ENCODE measurements at regions not wholly inside any gene's neighbourhood (a gene's known extent, or its start where the extent isn't known, plus 50 kb on each side); places are given as distances from the start of the nearest gene placed in this dataset.

DNA sequence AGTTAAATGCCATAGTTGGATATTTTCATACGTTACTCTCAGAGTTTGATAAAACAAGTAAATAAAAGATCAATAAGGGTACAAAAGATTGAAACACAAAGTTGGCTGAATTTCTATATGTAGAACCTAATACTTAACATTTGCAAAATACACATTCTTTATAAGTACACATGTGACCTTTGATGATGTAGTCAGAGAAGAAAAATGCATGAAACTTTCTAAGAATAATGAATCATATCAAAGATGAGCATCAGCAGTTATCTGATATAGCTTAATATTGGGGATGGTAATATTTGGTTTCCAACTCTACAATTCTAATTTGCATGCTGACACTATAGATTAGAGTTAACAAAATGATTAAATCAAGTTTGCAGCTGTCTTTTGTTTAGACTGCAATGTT is 188.0 kb upstream of the TGFBR2 start:
- peaks cover 2% of the 10 kb centered on the region for H3K4me1 ChIP-seq (ENCODE audit: control insufficient read depth, extremely low read depth, insufficient read depth, low read length)
- H3K36me3 ChIP-seq (ENCODE audit: control insufficient read depth, insufficient read depth, low read length), result no peaks in the 10 kb centered on the region
- no peaks in the 10 kb centered on the region for H3K27me3 ChIP-seq (ENCODE audit: control insufficient read depth, insufficient read depth, low read length)
- H2AFZ ChIP-seq (ENCODE audit: low read length), result no peak overlapping the region
- H3K79me2 ChIP-seq (ENCODE audit: control insufficient read depth, insufficient read depth, low read length), result no peaks in the 10 kb centered on the region
- H3K27ac ChIP-seq (ENCODE audit: insufficient read depth, low read length), result no peak overlapping the region
- no peak overlapping the region for H3K4me3 ChIP-seq (replicated peaks in 1 of 4; ENCODE audit: control extremely low read depth in 1 of 4, insufficient read depth in 1 of 4, low read depth in 3 of 4, low read length in 4 of 4)
- H4K20me1 ChIP-seq (ENCODE audit: control insufficient read depth, extremely low read depth, insufficient read depth, low read length), result no peaks in the 10 kb centered on the region
- DNase-seq (ENCODE audit: low read depth in 2 of 2), result peak in 1 of 2 donors; percentile 34
- H3K9ac ChIP-seq (ENCODE audit: insufficient read depth, low read length), result no peak overlapping the region
- TF ChIP-seq, protein P1, sequence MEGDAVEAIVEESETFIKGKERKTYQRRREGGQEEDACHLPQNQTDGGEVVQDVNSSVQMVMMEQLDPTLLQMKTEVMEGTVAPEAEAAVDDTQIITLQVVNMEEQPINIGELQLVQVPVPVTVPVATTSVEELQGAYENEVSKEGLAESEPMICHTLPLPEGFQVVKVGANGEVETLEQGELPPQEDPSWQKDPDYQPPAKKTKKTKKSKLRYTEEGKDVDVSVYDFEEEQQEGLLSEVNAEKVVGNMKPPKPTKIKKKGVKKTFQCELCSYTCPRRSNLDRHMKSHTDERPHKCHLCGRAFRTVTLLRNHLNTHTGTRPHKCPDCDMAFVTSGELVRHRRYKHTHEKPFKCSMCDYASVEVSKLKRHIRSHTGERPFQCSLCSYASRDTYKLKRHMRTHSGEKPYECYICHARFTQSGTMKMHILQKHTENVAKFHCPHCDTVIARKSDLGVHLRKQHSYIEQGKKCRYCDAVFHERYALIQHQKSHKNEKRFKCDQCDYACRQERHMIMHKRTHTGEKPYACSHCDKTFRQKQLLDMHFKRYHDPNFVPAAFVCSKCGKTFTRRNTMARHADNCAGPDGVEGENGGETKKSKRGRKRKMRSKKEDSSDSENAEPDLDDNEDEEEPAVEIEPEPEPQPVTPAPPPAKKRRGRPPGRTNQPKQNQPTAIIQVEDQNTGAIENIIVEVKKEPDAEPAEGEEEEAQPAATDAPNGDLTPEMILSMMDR (conservative IDR thresholded peaks at IDR 0.05 in 1 of 2, IDR thresholded peaks at IDR 0.05 in 1 of 2; ENCODE audit: low read depth in 1 of 2, low read length in 2 of 2), result no peak
- TF ChIP-seq EZH2 (IDR thresholded peaks at IDR 0.05; ENCODE audit: low read length, missing control alignments), result no peak
- H3K4me2 ChIP-seq (ENCODE audit: extremely low read depth, insufficient read depth, low read length), result no peak overlapping the region
- H3K9me3 ChIP-seq (ENCODE audit: control insufficient read depth, insufficient read depth, low read depth, low read length), result no peaks in the 10 kb centered on the region

DNA sequence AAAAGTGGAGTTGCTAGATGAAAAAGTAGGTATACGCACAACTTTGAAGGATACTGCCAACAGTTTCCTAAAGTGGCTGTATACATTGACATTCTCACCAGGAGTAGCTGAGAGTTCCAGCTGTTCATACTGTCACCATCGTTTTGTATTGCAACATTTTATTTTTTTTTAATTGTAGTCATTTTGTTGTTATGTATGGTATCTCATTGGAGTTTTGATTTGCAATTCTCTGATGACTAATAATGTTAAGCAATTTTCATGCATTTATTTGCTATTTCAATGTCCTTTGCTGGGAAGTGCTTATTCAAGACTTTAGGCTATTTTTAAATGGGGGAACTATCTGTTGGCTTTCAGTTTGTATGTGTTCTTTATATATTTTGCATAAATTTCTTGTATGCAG is 185.1 kb upstream of the TGFBR2 start:
- peak overlapping the region; percentile 32 for H3K4me2 ChIP-seq (ENCODE audit: extremely low read depth, insufficient read depth, low read length)
- no peak overlapping the region for H3K27ac ChIP-seq (ENCODE audit: insufficient read depth, low read length)
- no peak overlapping the region for H3K4me3 ChIP-seq (replicated peaks in 1 of 4; ENCODE audit: control extremely low read depth in 1 of 4, insufficient read depth in 1 of 4, low read depth in 3 of 4, low read length in 4 of 4)
- no peaks in the 10 kb centered on the region for H4K20me1 ChIP-seq (ENCODE audit: control insufficient read depth, extremely low read depth, insufficient read depth, low read length)
- H3K27me3 ChIP-seq (ENCODE audit: control insufficient read depth, insufficient read depth, low read length), result no peaks in the 10 kb centered on the region
- H3K79me2 ChIP-seq (ENCODE audit: control insufficient read depth, insufficient read depth, low read length), result no peaks in the 10 kb centered on the region
- no peaks in the 10 kb centered on the region for H3K9me3 ChIP-seq (ENCODE audit: control insufficient read depth, insufficient read depth, low read depth, low read length)
- no peak overlapping the region for H3K9ac ChIP-seq (ENCODE audit: insufficient read depth, low read length)
- H3K36me3 ChIP-seq (ENCODE audit: control insufficient read depth, insufficient read depth, low read length), result no peaks in the 10 kb centered on the region
- H2AFZ ChIP-seq (ENCODE audit: low read length), result no peak overlapping the region
- H3K4me1 ChIP-seq (ENCODE audit: control insufficient read depth, extremely low read depth, insufficient read depth, low read length), result peaks cover 2% of the 10 kb centered on the region
- TF ChIP-seq EZH2 (IDR thresholded peaks at IDR 0.05; ENCODE audit: low read length, missing control alignments), result no peak
- TF ChIP-seq, protein P1 (conservative IDR thresholded peaks at IDR 0.05 in 1 of 2, IDR thresholded peaks at IDR 0.05 in 1 of 2; ENCODE audit: low read depth in 1 of 2, low read length in 2 of 2), result no peak
- DNase-seq (ENCODE audit: low read depth in 2 of 2), result peak; percentile 52 to 95

DNA sequence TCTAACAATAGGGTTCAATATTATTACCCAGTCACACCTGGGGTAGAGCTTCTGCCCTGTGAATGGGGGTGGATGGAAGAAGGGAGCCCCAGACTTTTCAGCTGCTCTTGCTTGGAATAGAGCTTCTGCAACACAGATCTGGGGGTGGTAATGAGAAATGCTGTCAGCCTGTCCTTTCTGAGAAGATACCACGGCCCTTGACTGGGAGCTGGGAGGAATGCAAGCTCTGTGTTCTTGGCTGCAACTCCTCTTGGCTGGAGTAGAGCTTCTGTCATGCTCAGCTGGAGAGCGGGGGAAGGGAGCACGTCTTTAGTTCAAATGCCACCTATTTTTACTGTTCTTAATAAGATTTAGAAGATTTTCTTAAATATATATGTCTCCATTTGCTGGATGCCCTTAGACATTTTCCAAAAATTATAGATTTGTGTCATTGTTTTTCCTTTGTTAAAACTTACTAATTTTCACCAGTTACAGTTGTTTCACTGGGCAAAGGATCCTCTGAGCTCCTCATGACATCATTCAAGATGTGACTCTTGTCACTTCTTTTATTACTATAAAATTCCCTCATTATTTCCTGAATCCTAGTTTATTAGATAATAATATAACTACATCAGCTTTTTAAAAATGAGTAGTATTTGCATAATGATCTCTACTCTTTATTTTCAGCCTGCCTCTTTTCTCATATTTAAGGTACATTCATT is 180.0 kb upstream of the TGFBR2 start:
- H3K4me1 ChIP-seq (ENCODE audit: control insufficient read depth, extremely low read depth, insufficient read depth, low read length), result peaks cover 4% of the 10 kb centered on the region
- H3K4me3 ChIP-seq (replicated peaks in 1 of 4; ENCODE audit: control extremely low read depth in 1 of 4, insufficient read depth in 1 of 4, low read depth in 3 of 4, low read length in 4 of 4), result no peak overlapping the region
- no peaks in the 10 kb centered on the region for H3K27me3 ChIP-seq (ENCODE audit: control insufficient read depth, insufficient read depth, low read length)
- no peaks in the 10 kb centered on the region for H3K36me3 ChIP-seq (ENCODE audit: control insufficient read depth, insufficient read depth, low read length)
- H2AFZ ChIP-seq (ENCODE audit: low read length), result no peak overlapping the region
- H3K9me3 ChIP-seq (ENCODE audit: control insufficient read depth, insufficient read depth, low read depth, low read length), result no peaks in the 10 kb centered on the region
- TF ChIP-seq, protein P1 (conservative IDR thresholded peaks at IDR 0.05 in 1 of 2, IDR thresholded peaks at IDR 0.05 in 1 of 2; ENCODE audit: low read depth in 1 of 2, low read length in 2 of 2), result no peak
- no peak for TF ChIP-seq EZH2 (IDR thresholded peaks at IDR 0.05; ENCODE audit: low read length, missing control alignments)
- H3K9ac ChIP-seq (ENCODE audit: insufficient read depth, low read length), result no peak overlapping the region
- no peak overlapping the region for H3K27ac ChIP-seq (ENCODE audit: insufficient read depth, low read length)
- no peaks in the 10 kb centered on the region for H3K79me2 ChIP-seq (ENCODE audit: control insufficient read depth, insufficient read depth, low read length)
- H3K4me2 ChIP-seq (ENCODE audit: extremely low read depth, insufficient read depth, low read length), result no peak overlapping the region
- H4K20me1 ChIP-seq (ENCODE audit: control insufficient read depth, extremely low read depth, insufficient read depth, low read length), result no peaks in the 10 kb centered on the region
- peak; percentile 79 to 85 for DNase-seq (ENCODE audit: low read depth in 2 of 2)

Measured in fibroblast of lung (primary cell).